ENCODE measurements at regions not wholly inside any gene's neighbourhood (a gene's known extent, or its start where the extent isn't known, plus 50 kb on each side); places are given as distances from the start of the nearest gene placed in this dataset.

DNA sequence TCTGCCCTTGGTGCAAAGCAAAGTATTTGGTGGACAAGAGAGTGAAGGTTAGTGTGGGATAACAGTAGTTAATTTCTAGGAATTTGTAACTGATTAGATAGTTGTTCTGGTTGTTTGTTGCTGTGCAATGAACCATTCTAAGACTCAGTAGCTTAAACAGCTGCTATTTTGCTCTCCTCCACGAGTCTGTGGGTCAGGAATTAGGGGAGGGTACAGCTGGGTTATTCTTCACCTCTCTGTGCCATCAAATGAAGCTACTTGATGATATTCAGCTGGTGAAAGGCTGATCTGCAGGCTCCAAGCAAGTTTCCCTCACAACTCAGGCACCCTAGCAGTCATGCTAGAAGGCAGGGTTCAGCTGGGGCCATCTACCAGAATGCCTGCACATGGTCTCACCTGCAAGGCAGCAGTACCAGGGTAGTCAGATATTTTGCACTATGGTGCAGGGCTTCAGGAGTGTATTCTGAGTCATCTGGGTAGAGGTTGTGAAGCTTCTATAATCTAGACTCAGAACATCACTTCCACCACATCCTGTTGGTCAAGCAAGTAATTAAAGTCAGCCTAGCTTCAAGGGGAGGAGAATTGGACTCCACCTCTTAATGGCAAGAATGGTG lies 159.5 kb upstream of the SLC28A3 start:
- Histone ChIP-seq H3K27ac (ENCODE audit: low read depth, low read length) (no peak overlapping the region), H3K27me3 (ENCODE audit: control insufficient read depth, insufficient read depth, low read length) (no peaks in the 10 kb centered on the region), H3K9me3 (ENCODE audit: control insufficient read depth, insufficient read depth, low read length) (peaks cover 2% of the 10 kb centered on the region; the same call in 1 of the 2 replicates), H3K4me3 (ENCODE audit: low read depth, low read length) (no peak overlapping the region)
- TF ChIP-seq, protein P1, sequence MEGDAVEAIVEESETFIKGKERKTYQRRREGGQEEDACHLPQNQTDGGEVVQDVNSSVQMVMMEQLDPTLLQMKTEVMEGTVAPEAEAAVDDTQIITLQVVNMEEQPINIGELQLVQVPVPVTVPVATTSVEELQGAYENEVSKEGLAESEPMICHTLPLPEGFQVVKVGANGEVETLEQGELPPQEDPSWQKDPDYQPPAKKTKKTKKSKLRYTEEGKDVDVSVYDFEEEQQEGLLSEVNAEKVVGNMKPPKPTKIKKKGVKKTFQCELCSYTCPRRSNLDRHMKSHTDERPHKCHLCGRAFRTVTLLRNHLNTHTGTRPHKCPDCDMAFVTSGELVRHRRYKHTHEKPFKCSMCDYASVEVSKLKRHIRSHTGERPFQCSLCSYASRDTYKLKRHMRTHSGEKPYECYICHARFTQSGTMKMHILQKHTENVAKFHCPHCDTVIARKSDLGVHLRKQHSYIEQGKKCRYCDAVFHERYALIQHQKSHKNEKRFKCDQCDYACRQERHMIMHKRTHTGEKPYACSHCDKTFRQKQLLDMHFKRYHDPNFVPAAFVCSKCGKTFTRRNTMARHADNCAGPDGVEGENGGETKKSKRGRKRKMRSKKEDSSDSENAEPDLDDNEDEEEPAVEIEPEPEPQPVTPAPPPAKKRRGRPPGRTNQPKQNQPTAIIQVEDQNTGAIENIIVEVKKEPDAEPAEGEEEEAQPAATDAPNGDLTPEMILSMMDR (IDR thresholded peaks at IDR 0.05; ENCODE audit: low read depth, low read length), result no peak
- ChIA-PET POLR2A (no interaction called here), CTCF (no interaction called here)
- DNase-seq (ENCODE audit: low read depth, low spot score), result no peak

DNA sequence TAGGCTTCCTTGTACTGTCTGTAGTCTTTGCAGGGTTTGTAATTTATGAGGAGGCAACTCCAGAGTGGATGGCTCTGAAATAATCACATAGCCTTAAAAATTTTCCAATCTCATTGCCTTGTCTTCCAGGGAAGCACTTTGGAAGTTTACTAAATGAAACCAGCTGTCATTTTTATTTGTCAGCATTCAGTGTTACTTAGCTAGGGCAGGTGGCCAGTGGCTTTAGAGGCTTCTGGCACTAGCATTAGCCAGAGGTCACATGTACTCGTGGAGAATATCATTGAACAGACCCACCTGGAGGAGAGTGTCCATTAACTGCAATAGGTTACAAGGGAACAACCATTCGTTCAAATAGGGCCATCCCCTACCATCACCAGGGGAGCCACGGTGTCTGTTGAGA lies 160.3 kb upstream of the SLC28A3 start:
- DNase-seq (ENCODE audit: low read depth, low spot score), result no peak
- ChIA-PET POLR2A (no interaction called here), CTCF (no interaction called here)
- no peak overlapping the region for H3K4me3 ChIP-seq (ENCODE audit: low read depth, low read length)
- H3K27me3 ChIP-seq (ENCODE audit: control insufficient read depth, insufficient read depth, low read length), result no peaks in the 10 kb centered on the region
- H3K27ac ChIP-seq (ENCODE audit: low read depth, low read length), result no peak overlapping the region
- peaks cover 2% of the 10 kb centered on the region; the same call in 1 of the 2 replicates for H3K9me3 ChIP-seq (ENCODE audit: control insufficient read depth, insufficient read depth, low read length)
- TF ChIP-seq, protein P1 (IDR thresholded peaks at IDR 0.05; ENCODE audit: low read depth, low read length), result no peak

DNA sequence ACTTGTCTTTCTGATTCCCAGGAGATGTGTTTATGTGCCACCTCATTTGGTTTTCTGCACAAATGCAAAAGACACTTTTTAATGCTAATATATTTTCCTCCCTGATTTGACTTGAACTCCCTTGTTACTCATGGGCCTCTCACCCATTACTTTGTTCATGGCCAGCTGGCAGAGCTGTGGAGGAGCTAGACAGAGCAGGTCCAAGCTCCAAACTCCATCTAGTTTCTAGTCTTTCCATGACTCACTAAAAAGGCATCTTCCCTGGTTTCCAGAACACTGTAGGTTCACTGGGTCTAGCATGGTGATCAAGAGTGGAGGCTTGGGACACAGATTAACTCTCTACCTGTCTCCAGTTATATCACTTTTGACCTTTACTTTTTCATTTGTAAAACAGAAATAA lies 161.0 kb upstream of the SLC28A3 start:
- H3K4me3 ChIP-seq (ENCODE audit: low read depth, low read length), result no peak overlapping the region
- no peaks in the 10 kb centered on the region; the same call in 1 of the 2 replicates for H3K9me3 ChIP-seq (ENCODE audit: control insufficient read depth, insufficient read depth, low read length)
- ChIA-PET POLR2A (no interaction called here), CTCF (no interaction called here)
- H3K27ac ChIP-seq (ENCODE audit: low read depth, low read length), result no peak overlapping the region
- DNase-seq (ENCODE audit: low read depth, low spot score), result no peak
- no peaks in the 10 kb centered on the region for H3K27me3 ChIP-seq (ENCODE audit: control insufficient read depth, insufficient read depth, low read length)
- TF ChIP-seq, protein P1 (IDR thresholded peaks at IDR 0.05; ENCODE audit: low read depth, low read length), result no peak

DNA sequence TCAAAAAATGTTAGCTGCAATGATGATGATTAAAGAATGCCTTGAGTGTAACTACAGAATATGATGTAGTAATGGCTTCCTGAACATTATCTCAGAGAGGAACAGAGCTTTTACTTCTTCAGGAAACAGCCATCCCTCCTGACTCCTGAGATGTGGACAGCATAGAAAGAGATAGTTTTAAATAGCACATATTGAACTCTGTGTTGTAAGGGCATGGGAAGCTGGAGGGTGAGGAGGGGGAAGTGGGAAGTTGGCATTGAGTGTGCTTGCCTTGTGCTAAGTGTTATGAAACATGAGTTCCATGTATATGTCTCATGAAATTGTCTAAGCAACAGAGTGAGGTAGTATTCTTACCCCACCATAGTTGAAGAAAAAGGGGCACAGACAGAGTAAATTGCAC lies 161.5 kb upstream of the SLC28A3 start:
- H3K9me3 ChIP-seq (ENCODE audit: control insufficient read depth, insufficient read depth, low read length), result no peaks in the 10 kb centered on the region; the same call in 1 of the 2 replicates
- ChIA-PET POLR2A (no interaction called here), CTCF (no interaction called here)
- H3K27ac ChIP-seq (ENCODE audit: low read depth, low read length), result no peak overlapping the region
- no peak overlapping the region for H3K4me3 ChIP-seq (ENCODE audit: low read depth, low read length)
- no peak for DNase-seq (ENCODE audit: low read depth, low spot score)
- no peaks in the 10 kb centered on the region for H3K27me3 ChIP-seq (ENCODE audit: control insufficient read depth, insufficient read depth, low read length)
- TF ChIP-seq, protein P1 (IDR thresholded peaks at IDR 0.05; ENCODE audit: low read depth, low read length), result no peak

DNA sequence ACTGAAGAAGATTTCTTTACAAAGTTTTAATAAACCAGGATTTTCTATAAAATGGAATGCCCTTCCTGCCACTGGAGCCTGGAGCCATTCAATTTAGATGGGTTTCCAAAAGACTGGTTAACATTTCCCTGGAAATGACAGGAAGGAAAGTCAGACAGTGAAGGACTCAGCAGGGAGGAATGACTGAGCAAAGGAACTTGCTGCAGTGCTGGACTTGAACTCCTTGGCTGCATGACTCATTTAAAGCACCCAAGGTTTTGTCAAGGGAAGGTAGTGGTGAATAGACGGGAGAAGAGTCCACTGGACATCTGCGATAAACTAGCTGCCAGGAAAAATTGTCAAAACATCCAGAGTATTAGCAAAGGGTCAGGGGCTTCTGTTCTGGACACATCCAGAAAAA lies 163.8 kb upstream of the SLC28A3 start:
- no peak overlapping the region for H3K4me3 ChIP-seq (ENCODE audit: low read depth, low read length)
- no peak overlapping the region for H3K27ac ChIP-seq (ENCODE audit: low read depth, low read length)
- H3K27me3 ChIP-seq (ENCODE audit: control insufficient read depth, insufficient read depth, low read length), result no peaks in the 10 kb centered on the region
- ChIA-PET CTCF (no interaction called here), POLR2A (no interaction called here)
- no peaks in the 10 kb centered on the region; the same call in 1 of the 2 replicates for H3K9me3 ChIP-seq (ENCODE audit: control insufficient read depth, insufficient read depth, low read length)
- TF ChIP-seq, protein P1 (IDR thresholded peaks at IDR 0.05; ENCODE audit: low read depth, low read length), result no peak
- DNase-seq (ENCODE audit: low read depth, low spot score), result no peak

All from AG04450 (cell line).